GM12873 (cell line): ENCODE measurements at regions not wholly inside any gene's neighbourhood (a gene's known extent, or its start where the extent isn't known, plus 50 kb on each side); places are given as distances from the start of the nearest gene placed in this dataset.

ENCODE experiments used
- TF ChIP-seq, protein P1 (sequence below): IDR thresholded peaks from 2 replicates; pipeline ENCODE4 v1.5.1; 2012; ENCODE audit warnings: low read depth, mild to moderate bottlenecking, moderate library complexity, low read length, control low read depth; ENCODE audit not compliant: insufficient read depth; ENCODE audit errors: missing control alignments

DNA sequence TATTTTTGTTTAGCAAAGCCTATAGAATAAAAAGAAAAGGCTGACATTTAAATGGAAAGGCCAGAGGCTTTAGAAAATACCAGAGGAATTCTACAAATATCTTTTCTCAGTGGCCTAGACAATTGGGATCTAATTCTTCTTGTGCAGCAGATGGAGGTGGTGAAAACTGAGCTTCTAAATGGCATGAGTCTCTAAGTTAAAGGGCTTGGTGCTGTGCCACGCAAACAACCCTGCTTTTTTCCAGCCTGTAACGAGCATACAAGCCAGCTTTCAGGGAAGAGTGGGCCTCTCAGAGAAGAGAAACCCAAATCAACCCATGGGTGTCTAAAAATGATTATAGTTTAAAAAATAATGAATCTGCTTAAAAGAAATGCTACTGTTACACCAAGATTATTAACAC is 237.9 kb upstream of the NAV3 start:
- TF ChIP-seq, protein P1, sequence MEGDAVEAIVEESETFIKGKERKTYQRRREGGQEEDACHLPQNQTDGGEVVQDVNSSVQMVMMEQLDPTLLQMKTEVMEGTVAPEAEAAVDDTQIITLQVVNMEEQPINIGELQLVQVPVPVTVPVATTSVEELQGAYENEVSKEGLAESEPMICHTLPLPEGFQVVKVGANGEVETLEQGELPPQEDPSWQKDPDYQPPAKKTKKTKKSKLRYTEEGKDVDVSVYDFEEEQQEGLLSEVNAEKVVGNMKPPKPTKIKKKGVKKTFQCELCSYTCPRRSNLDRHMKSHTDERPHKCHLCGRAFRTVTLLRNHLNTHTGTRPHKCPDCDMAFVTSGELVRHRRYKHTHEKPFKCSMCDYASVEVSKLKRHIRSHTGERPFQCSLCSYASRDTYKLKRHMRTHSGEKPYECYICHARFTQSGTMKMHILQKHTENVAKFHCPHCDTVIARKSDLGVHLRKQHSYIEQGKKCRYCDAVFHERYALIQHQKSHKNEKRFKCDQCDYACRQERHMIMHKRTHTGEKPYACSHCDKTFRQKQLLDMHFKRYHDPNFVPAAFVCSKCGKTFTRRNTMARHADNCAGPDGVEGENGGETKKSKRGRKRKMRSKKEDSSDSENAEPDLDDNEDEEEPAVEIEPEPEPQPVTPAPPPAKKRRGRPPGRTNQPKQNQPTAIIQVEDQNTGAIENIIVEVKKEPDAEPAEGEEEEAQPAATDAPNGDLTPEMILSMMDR = no peak

DNA sequence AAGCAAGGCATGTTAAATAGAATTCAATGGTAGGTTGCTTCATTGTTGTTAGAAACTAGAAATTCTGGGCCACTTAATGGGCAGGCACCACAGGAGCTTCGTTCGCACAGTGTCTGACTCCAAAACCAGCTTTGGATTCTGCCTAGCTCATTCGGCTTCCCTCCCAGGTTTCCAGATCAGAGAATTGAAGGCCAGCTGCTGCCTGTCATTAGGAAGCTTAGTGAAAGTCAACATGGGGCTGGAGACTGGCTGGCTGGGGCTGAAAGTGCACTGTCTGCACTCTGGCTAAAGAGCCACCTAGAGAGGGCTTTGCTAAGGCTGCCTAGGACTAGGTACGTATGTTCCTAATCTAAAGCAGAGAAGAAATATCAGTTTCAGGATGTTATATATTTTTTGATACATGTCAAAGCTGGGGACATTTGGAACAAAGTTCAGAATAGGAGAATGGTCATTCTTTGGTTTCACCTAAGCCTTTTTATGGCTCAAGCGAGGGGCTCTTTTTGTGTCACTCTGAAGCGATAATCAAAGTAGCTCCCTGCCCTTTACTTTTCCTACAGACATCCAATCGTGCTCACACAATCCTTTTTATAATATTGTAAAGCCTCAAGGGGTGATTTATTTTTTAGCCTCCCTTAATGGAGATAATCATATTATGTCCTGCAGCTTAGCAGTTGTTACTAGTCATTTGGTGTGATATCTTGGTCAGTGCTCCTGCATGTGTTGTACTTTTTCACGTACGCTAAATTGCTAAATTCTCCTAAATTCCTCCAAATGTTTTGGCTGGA is 238.5 kb upstream of the NAV3 start:
- TF ChIP-seq, protein P1 = no peak

DNA sequence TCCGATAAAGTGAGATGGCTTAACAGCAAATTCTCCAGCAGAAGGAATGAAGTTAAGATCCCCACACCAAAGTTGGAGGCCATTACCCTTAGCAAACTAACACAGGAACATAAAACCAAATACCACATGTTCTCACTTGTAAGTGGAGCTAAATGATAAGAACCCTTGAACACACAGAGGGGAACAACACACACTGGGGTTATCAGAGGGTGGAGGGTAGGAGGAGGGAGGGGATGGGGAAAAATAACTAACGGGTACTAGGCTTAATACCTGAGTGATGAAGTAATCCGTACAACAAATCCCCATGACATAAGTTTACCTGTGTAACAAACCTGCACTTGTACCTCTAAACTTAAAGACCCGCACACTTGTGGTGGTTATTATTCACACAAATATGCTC is 240.4 kb upstream of the NAV3 start:
- TF ChIP-seq, protein P1 = no peak

DNA sequence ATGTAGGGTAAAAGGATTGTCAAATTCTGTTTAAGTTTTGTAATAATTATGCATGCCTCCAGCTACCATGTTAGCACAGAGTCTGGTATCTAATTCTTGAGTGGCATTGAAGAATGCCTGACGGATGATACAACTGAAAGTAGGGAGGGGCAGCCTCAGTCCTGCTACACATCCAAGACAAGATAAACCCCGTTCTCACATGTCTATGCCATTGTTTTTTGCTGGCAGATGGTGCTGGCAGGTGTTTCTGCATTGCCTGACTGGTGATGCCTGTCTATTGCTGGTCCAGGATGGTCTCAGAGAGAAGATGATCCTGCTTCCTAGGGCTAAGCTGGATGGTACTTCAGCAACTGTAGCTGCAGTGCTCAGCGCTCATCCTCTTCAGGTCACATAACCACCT is 245.8 kb upstream of the NAV3 start:
- TF ChIP-seq, protein P1 = no peak

DNA sequence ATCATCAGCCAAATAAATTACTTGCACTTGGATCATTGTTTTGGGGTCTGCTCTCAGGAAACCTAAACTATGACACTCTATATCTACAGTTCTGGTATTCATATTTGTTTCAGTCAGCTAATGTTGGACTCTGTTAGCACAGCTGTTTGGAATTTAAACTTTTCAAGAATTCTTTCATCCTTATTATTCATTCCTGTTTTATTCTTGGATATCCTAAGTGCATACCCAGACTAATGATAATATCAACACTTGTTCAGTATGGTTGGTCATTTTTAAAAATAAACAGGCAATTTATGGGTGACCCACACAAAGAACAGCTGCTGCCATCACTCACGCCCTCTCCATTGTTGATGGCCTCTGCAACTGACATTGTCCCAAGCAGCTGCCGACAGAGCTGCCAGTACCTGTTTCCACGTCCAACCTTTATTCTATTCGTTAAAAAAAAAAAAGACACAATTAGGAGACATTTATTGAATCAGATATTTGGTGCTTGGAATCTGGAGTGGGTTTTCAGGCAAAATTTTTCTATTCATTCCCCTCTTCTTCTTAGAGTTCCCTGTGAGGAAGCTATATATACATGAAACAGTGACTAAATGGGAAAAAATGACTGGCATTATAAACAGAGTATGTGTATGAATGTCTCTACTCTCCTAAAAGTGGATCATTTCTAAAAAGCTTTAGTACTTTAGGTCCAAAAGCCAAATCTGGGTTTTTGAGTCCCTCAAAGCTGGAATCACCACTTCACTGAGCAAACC is 252.1 kb upstream of the NAV3 start:
- TF ChIP-seq, protein P1 = no peak

DNA sequence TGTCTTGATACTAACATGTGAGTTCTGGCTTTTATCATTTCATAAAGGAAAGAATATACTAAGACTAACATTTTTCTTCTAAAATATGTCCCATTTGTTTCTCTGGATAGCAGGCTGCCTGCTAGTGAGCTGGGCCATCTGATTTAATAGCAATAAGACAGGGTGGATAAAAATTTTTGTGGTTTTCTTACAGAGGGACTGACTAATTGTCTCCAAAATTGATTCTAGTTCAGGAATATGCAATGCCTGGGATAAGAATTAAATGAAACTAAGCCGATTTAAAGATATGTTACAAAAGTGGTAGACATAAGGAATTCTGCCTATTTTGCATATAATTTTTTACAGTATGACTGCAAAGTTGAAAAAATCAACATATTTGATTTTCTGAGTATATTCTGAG is 252.9 kb upstream of the NAV3 start:
- TF ChIP-seq, protein P1 = no peak

DNA sequence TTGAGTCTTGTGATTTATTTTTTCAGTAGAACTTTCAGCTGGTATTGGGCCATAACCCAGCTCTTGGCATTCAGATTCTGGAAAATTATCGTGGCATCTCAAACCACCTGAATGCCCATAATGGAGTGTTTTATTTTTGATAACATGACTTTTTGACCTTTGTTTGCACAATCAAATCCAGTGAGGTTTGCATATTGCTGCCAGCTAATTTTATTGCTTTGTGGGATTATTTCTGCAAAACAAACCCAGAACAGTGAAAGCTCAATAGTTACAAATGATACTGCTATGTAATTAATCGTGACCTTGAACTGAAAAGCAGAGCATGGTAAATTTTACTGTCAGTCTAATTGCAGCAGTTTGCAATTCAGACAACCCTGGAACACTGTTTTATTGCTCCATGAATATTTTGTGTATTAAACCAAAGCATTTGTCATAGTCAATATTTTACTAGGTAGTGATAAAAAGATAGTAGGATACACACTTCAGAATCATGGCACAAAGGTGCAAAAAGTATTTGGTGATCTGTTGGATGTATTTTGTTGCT is 255.2 kb upstream of the NAV3 start:
- TF ChIP-seq, protein P1 = no peak
